H1 (cell line): ENCODE measurements at regions not wholly inside any gene's neighbourhood (a gene's known extent, or its start where the extent isn't known, plus 50 kb on each side); places are given as distances from the start of the nearest gene placed in this dataset.

Experiments
- CTCF ChIA-PET: fragments of 300-600 bp; sonication (Branson Sonifier 250); formaldehyde crosslinking; loops from one replicate; lab custom pipeline; 2021; ENCODE audit not compliant: partially characterized antibody; lab: Charles Lee
- POLR2A ChIA-PET: fragments of 300-600 bp; sonication (Branson Sonifier 250); formaldehyde crosslinking; loops from one replicate; lab custom pipeline; 2021; ENCODE audit warnings: inconsistent platforms; ENCODE audit not compliant: partially characterized antibody; lab: Charles Lee
- DNase-seq, 2 experiments: peaks; one replicate each; pipeline versions ENCODE4 v3.0.0 to v3.0.0-alpha.2; 2010 to 2022; ENCODE audit warnings: low spot score in 2 of 2, low read depth in 1 of 2, mixed read lengths in 1 of 2
- FAIRE-seq: peaks from 2 replicates; lab custom pipeline; 2011; peaks lifted over from hg19 to GRCh38; lab: Jason Lieb, UNC
- H2AFZ ChIP-seq: 2 replicates; pipeline ENCODE4 v1.8.1; 2012; ENCODE audit warnings: low read length, inconsistent platforms
- H2AK5ac ChIP-seq: 2 replicates; pipeline ENCODE4 v1.6.1; 2013; ENCODE audit warnings: low read depth, low read length
- H2BK120ac ChIP-seq: replicated peaks from 2 replicates; pipeline ENCODE3; 2013; ENCODE audit warnings: low read depth, low read length, inconsistent platforms
- H2BK12ac ChIP-seq: 2 replicates; pipeline ENCODE4 v1.6.1; 2013; ENCODE audit warnings: low read depth, low read length
- H2BK15ac ChIP-seq: 2 replicates; pipeline ENCODE4 v1.6.1; 2013; ENCODE audit warnings: low read length
- H2BK20ac ChIP-seq: 2 replicates; pipeline ENCODE4 v1.6.1; 2013; ENCODE audit warnings: low read length
- H2BK5ac ChIP-seq: 2 replicates; pipeline ENCODE4 v1.6.1; 2013; ENCODE audit warnings: low read depth, low read length
- H3K14ac ChIP-seq: 2 replicates; pipeline ENCODE4 v1.6.1; 2013; ENCODE audit warnings: inconsistent platforms; ENCODE audit not compliant: insufficient read length
- H3K18ac ChIP-seq: 2 replicates; pipeline ENCODE4 v1.6.1; 2013; ENCODE audit warnings: low read length; ENCODE audit errors: extremely low read depth
- H3K23ac ChIP-seq: 2 replicates; pipeline ENCODE4 v1.6.1; 2013; ENCODE audit warnings: inconsistent platforms; ENCODE audit not compliant: insufficient read length
- H3K23me2 ChIP-seq: 2 replicates; pipeline ENCODE4 v1.6.1; 2013; ENCODE audit warnings: low read depth, low read length
- H3K27ac ChIP-seq: 2 replicates; pipeline ENCODE4 v1.6.1; 2011; ENCODE audit warnings: low read depth, low read length, inconsistent platforms
- H3K27me3 ChIP-seq, 4 experiments: replicated peaks in 1 of 4; 1 replicate in 1 of 4; 2 replicates in 3 of 4; pipeline versions ENCODE4 v1.6.1 to v1.8.1; 2011 to 2013; ENCODE audit warnings: low read length in 3 of 4, mild to moderate bottlenecking in 3 of 4, inconsistent platforms in 2 of 4, mixed read lengths in 2 of 4, moderate library complexity in 1 of 4; ENCODE audit not compliant: control insufficient read depth in 3 of 4, insufficient read depth in 3 of 4; ENCODE audit errors: extremely low read depth in 1 of 4
- H3K36me3 ChIP-seq, 4 experiments: 2 replicates each; pipeline versions ENCODE4 v1.6.1 to v1.8.1; 2011 to 2013; ENCODE audit warnings: mild to moderate bottlenecking in 4 of 4, low read length in 3 of 4, moderate library complexity in 2 of 4, control low read depth in 1 of 4, inconsistent platforms in 1 of 4; ENCODE audit not compliant: insufficient read depth in 4 of 4, control insufficient read depth in 2 of 4
- H3K4ac ChIP-seq: replicated peaks from 2 replicates; pipeline ENCODE3; 2013; ENCODE audit warnings: low read length, low read depth, mixed read lengths, inconsistent platforms; ENCODE audit not compliant: insufficient read length
- H3K4me1 ChIP-seq, 4 experiments: replicated peaks in 1 of 4; 1 replicate in 1 of 4; 2 replicates in 3 of 4; pipeline versions ENCODE4 v1.6.1 to v1.8.1; 2011 to 2013; ENCODE audit warnings: low read length in 3 of 4, inconsistent platforms in 2 of 4, mixed read lengths in 1 of 4; ENCODE audit not compliant: insufficient read depth in 4 of 4, control insufficient read depth in 3 of 4
- H3K4me2 ChIP-seq, 2 experiments: 2 replicates each; pipeline versions ENCODE4 v1.6.1 to v1.8.1; 2011 to 2013; ENCODE audit warnings: low read depth in 2 of 2, low read length in 2 of 2, control low read depth in 1 of 2, inconsistent platforms in 1 of 2, mild to moderate bottlenecking in 1 of 2; ENCODE audit not compliant: insufficient read depth in 1 of 2
- H3K4me3 ChIP-seq, 4 experiments: fragments of 200-600, 300-600 bp in 1 of 4; sonication (generic), shearing (Covaris generic), sonication (Bioruptor Twin) in 1 of 4; 2 replicates each; pipeline versions ENCODE4 v1.5.1 to v1.8.1; 2011 to 2016; ENCODE audit warnings: low read length in 4 of 4, low read depth in 3 of 4, control low read depth in 2 of 4, inconsistent platforms in 2 of 4, mild to moderate bottlenecking in 2 of 4, mixed read lengths in 1 of 4, moderate library complexity in 1 of 4; ENCODE audit not compliant: insufficient read depth in 2 of 4; ENCODE audit errors: extremely low read depth in 1 of 4
- H3K56ac ChIP-seq: replicated peaks from 2 replicates; pipeline ENCODE3; 2013; ENCODE audit warnings: low read depth, mild to moderate bottlenecking, mixed read lengths, low read length, inconsistent platforms; ENCODE audit not compliant: insufficient read length
- H3K79me1 ChIP-seq: 2 replicates; pipeline ENCODE4 v1.6.1; 2013; ENCODE audit warnings: low read depth, low read length, control low read depth
- H3K79me2 ChIP-seq, 2 experiments: 2 replicates each; pipeline versions ENCODE4 v1.6.1 to v1.8.1; 2012 to 2013; ENCODE audit warnings: low read length in 2 of 2, mild to moderate bottlenecking in 2 of 2, inconsistent platforms in 1 of 2; ENCODE audit not compliant: insufficient read depth in 2 of 2, control insufficient read depth in 1 of 2
- H3K9ac ChIP-seq, 4 experiments: replicated peaks in 1 of 4; 1 replicate in 1 of 4; 2 replicates in 3 of 4; pipeline versions ENCODE4 v1.6.1 to v1.8.1; 2011 to 2013; ENCODE audit warnings: low read depth in 3 of 4, low read length in 3 of 4, control low read depth in 2 of 4, mild to moderate bottlenecking in 2 of 4, moderate library complexity in 2 of 4, inconsistent platforms in 1 of 4; ENCODE audit errors: extremely low read depth in 1 of 4
- H3K9me3 ChIP-seq, 2 experiments: 2 replicates each; pipeline versions ENCODE4 v1.6.1 to v1.8.1; 2012 to 2013; ENCODE audit warnings: mild to moderate bottlenecking in 2 of 2, moderate library complexity in 2 of 2, control low read depth in 1 of 2, inconsistent platforms in 1 of 2, low read depth in 1 of 2, low read length in 1 of 2, mixed read lengths in 1 of 2; ENCODE audit not compliant: insufficient read depth in 2 of 2
- H4K20me1 ChIP-seq, 2 experiments: replicated peaks in 1 of 2; 2 replicates each; pipeline versions ENCODE3 to v1.8.1; 2011 to 2013; ENCODE audit warnings: inconsistent platforms in 2 of 2, low read length in 2 of 2, mild to moderate bottlenecking in 1 of 2; ENCODE audit not compliant: insufficient read depth in 2 of 2, control insufficient read depth in 1 of 2
- H4K5ac ChIP-seq: 2 replicates; pipeline ENCODE4 v1.6.1; 2013; ENCODE audit warnings: low read length, low read depth, mixed read lengths, inconsistent platforms; ENCODE audit not compliant: insufficient read length
- H4K8ac ChIP-seq: 2 replicates; pipeline ENCODE4 v1.8.0; 2013; ENCODE audit warnings: mild to moderate bottlenecking, moderate library complexity, low read length, inconsistent platforms; ENCODE audit not compliant: insufficient read depth; ENCODE audit errors: extremely low read depth
- H4K91ac ChIP-seq: replicated peaks from 2 replicates; pipeline ENCODE3; 2013; ENCODE audit warnings: low read length, mixed read lengths, inconsistent platforms; ENCODE audit not compliant: insufficient read length
- ATF3 ChIP-seq: IDR thresholded peaks from 2 replicates; pipeline ENCODE4 v1.6.1; 2011; ENCODE audit warnings: low read depth, mild to moderate bottlenecking, low read length; ENCODE audit not compliant: insufficient read depth
- EGR1 ChIP-seq: IDR thresholded peaks from 2 replicates; pipeline ENCODE4 v1.6.1; 2011; ENCODE audit warnings: low read depth, low read length, borderline replicate concordance
- GABPA ChIP-seq: IDR thresholded peaks from 2 replicates; pipeline ENCODE4 v1.6.1; 2011; ENCODE audit warnings: mild to moderate bottlenecking, low read length, moderate library complexity, borderline replicate concordance; ENCODE audit not compliant: insufficient read depth
- HDAC2 ChIP-seq, 2 experiments: fragments of 300-600 bp in 1 of 2; sonication (generic) in 1 of 2; IDR thresholded peaks; 2 replicates each; pipeline ENCODE4 v1.6.1; 2011 to 2012; ENCODE audit warnings: low read depth in 2 of 2, low read length in 2 of 2, mild to moderate bottlenecking in 2 of 2, moderate library complexity in 2 of 2, borderline replicate concordance in 1 of 2, inconsistent platforms in 1 of 2
- HDAC6 ChIP-seq: IDR thresholded peaks from one replicate; pipeline ENCODE4 v1.7.1; 2012; ENCODE audit warnings: low read depth, mild to moderate bottlenecking, inconsistent platforms, low read length, moderate library complexity
- KDM4A ChIP-seq: IDR thresholded peaks from one replicate; pipeline ENCODE4 v1.7.1; 2012; ENCODE audit warnings: low read depth, mild to moderate bottlenecking, moderate library complexity, low read length, inconsistent platforms; ENCODE audit not compliant: severe bottlenecking
- KDM5A ChIP-seq: fragments of 200-600 bp; IDR thresholded peaks from 2 replicates; pipeline ENCODE4 v1.7.1; 2012; ENCODE audit warnings: mild to moderate bottlenecking, low read length, inconsistent platforms, mixed read lengths
- POLR2A ChIP-seq, 2 experiments: IDR thresholded peaks; 1 replicate in 1 of 2; 2 replicates in 1 of 2; pipeline ENCODE4 v1.6.1; 2011; ENCODE audit warnings: low read depth in 2 of 2, low read length in 2 of 2, mild to moderate bottlenecking in 2 of 2; ENCODE audit errors: control extremely low read depth in 1 of 2
- RAD21 ChIP-seq, 2 experiments: IDR thresholded peaks in 1 of 2; conservative IDR thresholded peaks in 1 of 2; 2 replicates each; pipeline ENCODE4 v1.6.1; 2011; ENCODE audit warnings: low read depth in 2 of 2, low read length in 2 of 2, improper control_type of control experiment in 1 of 2, inconsistent platforms in 1 of 2, mild to moderate bottlenecking in 1 of 2, moderate library complexity in 1 of 2
- SAP30 ChIP-seq: fragments of 300-600 bp; sonication (generic); IDR thresholded peaks from 2 replicates; pipeline ENCODE4 v1.7.1; 2012; ENCODE audit warnings: low read length, moderate library complexity, mild to moderate bottlenecking, inconsistent platforms; ENCODE audit not compliant: insufficient read depth, insufficient replicate concordance
- ZNF274 ChIP-seq: IDR thresholded peaks from 2 replicates; pipeline ENCODE4 v1.7.0; 2012; ENCODE audit warnings: low read length, borderline replicate concordance; ENCODE audit errors: extremely low read depth
- WGBS, 2 experiments: shearing (Covaris generic) in 1 of 2; methylation state at CpG; one replicate each; pipeline versions ENCODE4 v1.1.6 to v1.1.7; 2013 to 2015; ENCODE audit warnings: low lambda C conversion rate in 2 of 2, mixed read lengths in 2 of 2, inconsistent platforms in 1 of 2, low coverage in 1 of 2, missing lambda C conversion rate in 1 of 2; ENCODE audit not compliant: insufficient replicate concordance in 2 of 2, insufficient coverage in 1 of 2, insufficient read length in 1 of 2; ENCODE audit errors: extremely low coverage in 1 of 2, missing lambda C conversion rate in 1 of 2; 5-methylcytosine and 5-hydroxymethylcytosine counted together

GRCh38 chr19:28128341-28128740, 1084.6 kb downstream of the UQCRFS1 start:
- H3K4me3 ChIP-seq, result no peak overlapping the region
- no peak overlapping the region for H2BK5ac ChIP-seq
- no peak overlapping the region for H3K4me2 ChIP-seq
- no peaks in the 10 kb centered on the region for H3K79me1 ChIP-seq
- WGBS, 2 experiments, result 78% methylated on average over 4 of the region's 4 CpGs; no CpG with 5 or more reads in 1 of the 2 experiments
- H3K9ac ChIP-seq, result no peak overlapping the region
- no peaks in the 10 kb centered on the region for H3K9me3 ChIP-seq
- H2BK120ac ChIP-seq, result no peak overlapping the region
- DNase-seq (no peak), FAIRE-seq (no peak)
- H3K23me2 ChIP-seq, result no peaks in the 10 kb centered on the region
- H3K27me3 ChIP-seq, result no peaks in the 10 kb centered on the region
- H3K4me1 ChIP-seq, result peaks cover 0 to 4% (median 0%) of the 10 kb centered on the region in 4 experiments; a peak in 1 of 7 replicates
- ChIA-PET POLR2A (no interaction called here), CTCF (interaction anchor here (0.9 kb wide), 1 partner anchor 78 kb away, joined by 3 read pairs; no protein-coding TSS in a partner anchor)
- no peak overlapping the region for H3K4ac ChIP-seq
- H4K91ac ChIP-seq, result no peak overlapping the region
- no peak overlapping the region for H3K27ac ChIP-seq
- no peaks in the 10 kb centered on the region for H3K79me2 ChIP-seq
- H4K20me1 ChIP-seq, result no peaks in the 10 kb centered on the region
- H3K36me3 ChIP-seq, result no peaks in the 10 kb centered on the region
- no peak overlapping the region for H4K8ac ChIP-seq
- H3K56ac ChIP-seq, result no peak overlapping the region
- H2BK12ac ChIP-seq, result no peak overlapping the region
- no peak overlapping the region for H2AFZ ChIP-seq
- H3K14ac ChIP-seq, result no peak overlapping the region
- H4K5ac ChIP-seq, result no peak overlapping the region
- no peak overlapping the region for H3K23ac ChIP-seq
- no peak overlapping the region for H2BK20ac ChIP-seq
- no peak overlapping the region for H2BK15ac ChIP-seq
- no peak overlapping the region for H3K18ac ChIP-seq
- no peak overlapping the region for H2AK5ac ChIP-seq
- TF ChIP-seq EGR1, result no peak
- no peak for TF ChIP-seq HDAC6
- no peak for TF ChIP-seq SAP30
- no peak for TF ChIP-seq POLR2A (IDR thresholded peaks at IDR 0.05; ENCODE audit: control extremely low read depth in 1 of 2, low read depth in 2 of 2, low read length in 2 of 2)
- TF ChIP-seq RAD21 (IDR thresholded peaks at IDR 0.05 in 1 of 2, conservative IDR thresholded peaks at IDR 0.05 in 1 of 2; ENCODE audit: low read depth in 2 of 2, low read length in 2 of 2), result no peak
- no peak for TF ChIP-seq ZNF274
- TF ChIP-seq GABPA, result no peak
- TF ChIP-seq KDM5A, result no peak
- no peak for TF ChIP-seq HDAC2 (IDR thresholded peaks at IDR 0.05; ENCODE audit: borderline replicate concordance in 1 of 2, low read depth in 2 of 2, low read length in 2 of 2)
- no peak for TF ChIP-seq KDM4A
- TF ChIP-seq ATF3, result no peak
